ENCODE measurements at regions not wholly inside any gene's neighbourhood (a gene's known extent, or its start where the extent isn't known, plus 50 kb on each side); places are given as distances from the start of the nearest gene placed in this dataset.

DNA sequence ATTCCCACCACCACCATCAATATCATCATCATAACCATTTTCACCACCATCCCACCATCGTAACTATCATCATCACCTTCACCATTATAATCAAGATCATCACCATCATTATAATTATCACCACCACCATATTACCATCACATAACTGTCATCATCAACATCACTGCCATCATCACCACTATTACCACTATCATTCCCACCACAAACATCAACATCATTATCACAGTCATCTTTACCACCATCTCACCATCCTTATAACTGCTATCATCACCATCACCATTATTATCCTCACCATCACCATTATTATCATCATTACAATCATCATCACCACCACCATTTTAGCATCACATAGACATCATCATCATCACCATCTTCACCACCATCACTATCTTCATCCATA is 167.1 kb upstream of the ZMIZ1 start:
- H3K4me1 ChIP-seq (ENCODE audit: insufficient read depth, insufficient read length), result peaks cover 7% of the 10 kb centered on the region
- H3K27me3 ChIP-seq (ENCODE audit: insufficient read depth, insufficient read length), result peaks cover 3% of the 10 kb centered on the region
- DNase-seq (ENCODE audit: low read depth, low spot score), result no peak
- H3K36me3 ChIP-seq (ENCODE audit: insufficient read depth, insufficient read length, low read length), result no peaks in the 10 kb centered on the region
- TF ChIP-seq YY1 (IDR thresholded peaks at IDR 0.05; ENCODE audit: insufficient read depth, insufficient read length), result no peak
- TF ChIP-seq ZNF274 (IDR thresholded peaks at IDR 0.05; ENCODE audit: low read depth, low read length), result no peak
- TF ChIP-seq SUZ12 (IDR thresholded peaks at IDR 0.05; ENCODE audit: extremely low read depth, insufficient read depth, insufficient read length), result no peak
- H3K9ac ChIP-seq (ENCODE audit: insufficient read length, low read depth), result no peak overlapping the region
- no peak overlapping the region for H3K4me3 ChIP-seq (ENCODE audit: insufficient read length, low read depth)
- H3K9me3 ChIP-seq (ENCODE audit: insufficient read depth, low read length), result no peaks in the 10 kb centered on the region

GRCh38 chr10:78902815-78903214 is 166.0 kb upstream of the ZMIZ1 start:
- no peak overlapping the region for H3K9ac ChIP-seq (ENCODE audit: insufficient read length, low read depth)
- H3K4me1 ChIP-seq (ENCODE audit: insufficient read depth, insufficient read length), result peaks cover 7% of the 10 kb centered on the region
- H3K4me3 ChIP-seq (ENCODE audit: insufficient read length, low read depth), result no peak overlapping the region
- H3K36me3 ChIP-seq (ENCODE audit: insufficient read depth, insufficient read length, low read length), result no peaks in the 10 kb centered on the region
- TF ChIP-seq SUZ12 (IDR thresholded peaks at IDR 0.05; ENCODE audit: extremely low read depth, insufficient read depth, insufficient read length) (no peak), ZNF274 (IDR thresholded peaks at IDR 0.05; ENCODE audit: low read depth, low read length) (no peak)
- no peaks in the 10 kb centered on the region for H3K9me3 ChIP-seq (ENCODE audit: insufficient read depth, low read length)
- no peak for DNase-seq (ENCODE audit: low read depth, low spot score)
- peaks cover 7% of the 10 kb centered on the region for H3K27me3 ChIP-seq (ENCODE audit: insufficient read depth, insufficient read length)

DNA sequence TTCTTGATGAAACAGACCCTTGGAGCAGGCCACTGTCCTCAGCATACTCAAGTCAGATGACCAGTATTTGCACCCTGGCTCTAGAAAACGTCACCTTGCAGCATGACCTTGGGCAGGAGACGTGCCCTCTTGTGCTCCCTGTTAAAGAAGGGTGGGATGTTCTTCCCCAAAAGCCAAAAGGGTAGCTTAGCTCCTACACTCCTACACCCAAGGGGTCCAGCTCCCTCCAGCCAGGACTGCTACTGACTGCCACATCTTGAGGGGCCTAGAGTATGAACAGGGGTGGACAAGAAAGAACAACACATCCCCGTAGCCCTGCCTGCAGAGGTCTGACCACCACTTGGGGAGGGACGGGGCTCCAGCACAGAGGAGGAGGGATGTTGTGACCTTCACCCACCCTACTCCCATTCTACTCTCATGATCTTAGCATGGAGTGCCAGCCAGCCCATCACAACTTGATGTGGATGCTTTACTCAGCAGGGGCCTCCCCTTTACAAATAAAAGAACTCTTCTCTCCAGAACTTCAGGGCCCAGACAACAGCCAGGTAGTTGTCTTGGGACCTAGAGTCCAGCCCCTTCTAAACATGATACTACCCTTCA is 165.3 kb upstream of the ZMIZ1 start:
- DNase-seq (ENCODE audit: low read depth, low spot score), result no peak
- Histone ChIP-seq H3K4me3 (ENCODE audit: insufficient read length, low read depth) (no peak overlapping the region), H3K9ac (ENCODE audit: insufficient read length, low read depth) (no peak overlapping the region), H3K9me3 (ENCODE audit: insufficient read depth, low read length) (no peaks in the 10 kb centered on the region), H3K27me3 (ENCODE audit: insufficient read depth, insufficient read length) (peaks cover 7% of the 10 kb centered on the region), H3K4me1 (ENCODE audit: insufficient read depth, insufficient read length) (peaks cover 11% of the 10 kb centered on the region), H3K36me3 (ENCODE audit: insufficient read depth, insufficient read length, low read length) (no peaks in the 10 kb centered on the region)
- TF ChIP-seq ZNF274 (IDR thresholded peaks at IDR 0.05; ENCODE audit: low read depth, low read length) (no peak), YY1 (IDR thresholded peaks at IDR 0.05; ENCODE audit: insufficient read depth, insufficient read length) (no peak), SUZ12 (IDR thresholded peaks at IDR 0.05; ENCODE audit: extremely low read depth, insufficient read depth, insufficient read length) (no peak)

DNA sequence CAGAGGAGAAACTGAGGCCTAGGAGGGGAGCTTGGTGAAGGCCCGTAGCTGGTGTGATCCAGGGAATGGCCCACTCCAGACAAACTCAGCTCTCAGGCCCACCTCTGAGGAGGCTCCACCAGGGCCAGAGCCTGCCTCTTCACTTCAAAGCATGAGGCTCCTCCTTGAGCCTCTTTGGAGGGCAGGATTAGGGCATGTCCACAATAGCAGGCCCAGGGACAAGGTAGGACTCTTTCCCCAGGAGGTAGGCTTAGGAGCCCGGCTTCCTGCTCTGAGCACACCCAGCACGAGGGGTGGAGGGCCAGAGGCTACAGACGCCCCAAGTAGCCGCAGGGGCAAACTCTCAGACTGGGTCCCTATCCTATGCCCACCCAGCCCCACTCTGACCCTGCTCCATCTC is 164.6 kb upstream of the ZMIZ1 start:
- Histone ChIP-seq H3K36me3 (ENCODE audit: insufficient read depth, insufficient read length, low read length) (no peaks in the 10 kb centered on the region), H3K9ac (ENCODE audit: insufficient read length, low read depth) (no peak overlapping the region), H3K9me3 (ENCODE audit: insufficient read depth, low read length) (no peaks in the 10 kb centered on the region), H3K27me3 (ENCODE audit: insufficient read depth, insufficient read length) (peaks cover 7% of the 10 kb centered on the region), H3K4me1 (ENCODE audit: insufficient read depth, insufficient read length) (peaks cover 11% of the 10 kb centered on the region), H3K4me3 (ENCODE audit: insufficient read length, low read depth) (no peak overlapping the region)
- TF ChIP-seq YY1 (IDR thresholded peaks at IDR 0.05; ENCODE audit: insufficient read depth, insufficient read length) (no peak), ZNF274 (IDR thresholded peaks at IDR 0.05; ENCODE audit: low read depth, low read length) (no peak), SUZ12 (IDR thresholded peaks at IDR 0.05; ENCODE audit: extremely low read depth, insufficient read depth, insufficient read length) (no peak)
- no peak for DNase-seq (ENCODE audit: low read depth, low spot score)

DNA sequence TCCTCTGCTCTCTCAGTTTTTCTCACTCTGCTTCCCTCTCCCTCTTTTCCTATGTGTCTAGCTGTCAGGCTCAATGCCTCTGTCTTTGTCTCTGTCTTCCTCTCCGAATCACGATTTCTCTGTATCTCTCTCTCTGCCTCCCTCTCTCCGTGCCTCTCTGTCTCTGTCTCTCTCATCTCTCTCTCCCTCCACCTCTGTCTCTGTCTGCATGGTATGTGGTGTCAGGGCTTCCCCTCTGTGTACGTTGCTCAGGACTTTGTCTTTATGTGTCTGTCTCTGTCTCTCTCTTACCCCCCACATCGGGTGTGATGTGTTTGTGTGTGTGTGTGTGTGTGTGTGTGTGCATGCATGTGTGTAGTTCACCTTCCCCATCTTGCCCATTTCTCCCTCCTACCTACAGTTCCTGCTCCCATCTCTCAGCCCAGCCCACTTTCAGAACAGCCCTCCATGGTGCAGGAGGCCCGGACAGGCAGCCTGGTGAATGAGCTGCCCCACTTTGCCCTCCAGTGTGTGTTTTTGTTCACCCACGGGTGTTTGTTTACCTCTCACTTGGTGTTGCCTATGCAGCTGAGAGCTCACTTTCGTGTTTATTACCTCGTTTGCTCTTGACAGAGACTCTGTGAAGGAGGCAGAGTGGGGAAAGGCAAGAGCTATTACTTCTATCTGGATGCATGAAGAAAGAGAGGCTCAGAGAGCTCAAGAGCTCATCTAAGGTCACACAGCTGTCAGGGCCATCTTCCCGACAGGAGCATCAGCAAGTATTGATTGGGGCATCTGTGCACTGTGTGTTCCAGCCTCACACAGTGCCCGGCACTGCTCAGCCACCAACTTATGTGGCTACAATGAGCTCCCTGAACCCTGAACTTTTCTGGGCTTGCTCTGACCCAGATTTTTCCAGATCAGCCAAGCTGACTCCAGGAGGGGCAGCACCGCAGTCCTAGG is 163.5 kb upstream of the ZMIZ1 start:
- Histone ChIP-seq H3K9me3 (ENCODE audit: insufficient read depth, low read length) (no peaks in the 10 kb centered on the region), H3K4me3 (ENCODE audit: insufficient read length, low read depth) (no peak overlapping the region), H3K36me3 (ENCODE audit: insufficient read depth, insufficient read length, low read length) (no peaks in the 10 kb centered on the region), H3K27me3 (ENCODE audit: insufficient read depth, insufficient read length) (peaks cover 16% of the 10 kb centered on the region), H3K9ac (ENCODE audit: insufficient read length, low read depth) (no peak overlapping the region), H3K4me1 (ENCODE audit: insufficient read depth, insufficient read length) (peaks cover 11% of the 10 kb centered on the region)
- no peak for DNase-seq (ENCODE audit: low read depth, low spot score)
- TF ChIP-seq SUZ12 (IDR thresholded peaks at IDR 0.05; ENCODE audit: extremely low read depth, insufficient read depth, insufficient read length) (no peak), ZNF274 (IDR thresholded peaks at IDR 0.05; ENCODE audit: low read depth, low read length) (no peak), YY1 (IDR thresholded peaks at IDR 0.05; ENCODE audit: insufficient read depth, insufficient read length) (no peak)

DNA sequence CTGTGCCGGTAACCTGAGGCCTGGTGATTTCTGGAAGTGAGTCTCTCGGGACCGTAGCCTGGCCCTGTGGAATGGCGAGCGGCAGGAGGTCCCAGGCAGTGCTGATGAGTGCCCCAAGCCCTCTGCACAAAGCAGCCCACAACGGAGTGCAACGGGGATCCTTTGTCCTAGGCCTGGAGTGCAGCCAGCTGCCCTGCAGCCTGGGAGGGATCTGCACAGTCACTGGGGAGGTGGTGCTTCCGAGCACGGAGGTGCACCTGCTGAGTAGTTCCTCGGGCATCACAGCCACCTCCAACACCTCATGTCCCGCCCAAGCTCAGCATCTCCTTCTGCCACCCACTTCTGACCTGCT is 162.8 kb upstream of the ZMIZ1 start:
- no peak overlapping the region for H3K9ac ChIP-seq (ENCODE audit: insufficient read length, low read depth)
- no peak overlapping the region for H3K4me3 ChIP-seq (ENCODE audit: insufficient read length, low read depth)
- no peaks in the 10 kb centered on the region for H3K9me3 ChIP-seq (ENCODE audit: insufficient read depth, low read length)
- no peak for DNase-seq (ENCODE audit: low read depth, low spot score)
- H3K4me1 ChIP-seq (ENCODE audit: insufficient read depth, insufficient read length), result peaks cover 11% of the 10 kb centered on the region
- H3K36me3 ChIP-seq (ENCODE audit: insufficient read depth, insufficient read length, low read length), result no peaks in the 10 kb centered on the region
- no peak for TF ChIP-seq ZNF274 (IDR thresholded peaks at IDR 0.05; ENCODE audit: low read depth, low read length)
- no peak for TF ChIP-seq SUZ12 (IDR thresholded peaks at IDR 0.05; ENCODE audit: extremely low read depth, insufficient read depth, insufficient read length)
- no peak for TF ChIP-seq YY1 (IDR thresholded peaks at IDR 0.05; ENCODE audit: insufficient read depth, insufficient read length)
- peaks cover 23% of the 10 kb centered on the region for H3K27me3 ChIP-seq (ENCODE audit: insufficient read depth, insufficient read length)

- no peak for DNase-seq (ENCODE audit: low read depth, low spot score)
- Histone ChIP-seq H3K4me1 (ENCODE audit: insufficient read depth, insufficient read length) (peaks cover 11% of the 10 kb centered on the region), H3K4me3 (ENCODE audit: insufficient read length, low read depth) (no peak overlapping the region), H3K27me3 (ENCODE audit: insufficient read depth, insufficient read length) (peaks cover 32% of the 10 kb centered on the region), H3K9ac (ENCODE audit: insufficient read length, low read depth) (no peak overlapping the region), H3K36me3 (ENCODE audit: insufficient read depth, insufficient read length, low read length) (no peaks in the 10 kb centered on the region), H3K9me3 (ENCODE audit: insufficient read depth, low read length) (no peaks in the 10 kb centered on the region)
- TF ChIP-seq ZNF274 (IDR thresholded peaks at IDR 0.05; ENCODE audit: low read depth, low read length), result no peak
- no peak for TF ChIP-seq SUZ12 (IDR thresholded peaks at IDR 0.05; ENCODE audit: extremely low read depth, insufficient read depth, insufficient read length)
- no peak for TF ChIP-seq YY1 (IDR thresholded peaks at IDR 0.05; ENCODE audit: insufficient read depth, insufficient read length)
These were observed 161.9 kb upstream of the ZMIZ1 start for GRCh38 chr10:78906734-78907390.
